GM18858 (cell line): ENCODE measurements at regions not wholly inside any gene's neighbourhood (a gene's known extent, or its start where the extent isn't known, plus 50 kb on each side); places are given as distances from the start of the nearest gene placed in this dataset.
"Not testable (repeated sequence)": the region's sequence is repeated elsewhere in the genome, so short reads cannot be mapped to it uniquely, and the experiment has no call there.

Experiments
- ATAC-seq: cut with Tn5 transposase; IDR thresholded peaks from one replicate; pipeline ENCODE4 v1.9.1; 2021; ENCODE audit not compliant: unreplicated experiment

DNA sequence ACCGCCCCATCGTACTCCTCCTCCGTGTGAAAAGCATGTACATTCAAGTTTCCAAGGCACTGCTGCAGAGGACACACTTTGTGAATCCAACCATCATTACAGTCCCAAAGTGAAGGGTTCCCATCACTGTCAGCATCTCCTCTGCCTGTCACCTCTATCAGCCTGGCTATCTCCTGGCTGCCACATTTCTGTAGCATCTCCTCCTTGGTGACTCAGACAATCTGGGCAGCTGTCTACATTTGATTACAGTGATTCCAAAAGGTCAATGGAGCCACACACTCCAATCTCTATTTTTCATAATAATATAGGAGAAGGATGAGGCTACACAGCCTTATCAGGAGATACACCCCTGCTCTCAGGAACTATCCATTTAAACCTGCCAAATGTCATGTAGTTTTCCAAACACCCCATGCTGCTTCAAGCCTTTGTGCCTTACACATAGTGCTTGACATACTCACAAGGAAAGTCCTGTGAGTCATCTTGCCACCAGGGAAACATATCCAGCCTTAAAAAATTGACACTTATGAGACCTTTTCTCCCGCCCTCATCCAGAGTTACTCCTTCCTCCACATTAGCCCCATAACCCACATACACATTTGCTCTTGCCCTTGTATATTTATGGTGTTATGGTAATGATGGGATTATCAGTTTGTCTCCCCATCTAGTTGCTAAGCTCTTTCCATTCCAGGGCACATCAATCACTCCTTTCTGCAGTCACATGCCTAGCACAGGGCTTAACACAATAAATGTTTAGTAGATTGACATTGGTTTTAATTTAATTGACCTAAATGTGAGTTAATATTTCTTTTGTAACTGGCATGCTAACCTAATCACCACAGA, 250.1 kb upstream of the CDH5 start:
- no peak for ATAC-seq

DNA sequence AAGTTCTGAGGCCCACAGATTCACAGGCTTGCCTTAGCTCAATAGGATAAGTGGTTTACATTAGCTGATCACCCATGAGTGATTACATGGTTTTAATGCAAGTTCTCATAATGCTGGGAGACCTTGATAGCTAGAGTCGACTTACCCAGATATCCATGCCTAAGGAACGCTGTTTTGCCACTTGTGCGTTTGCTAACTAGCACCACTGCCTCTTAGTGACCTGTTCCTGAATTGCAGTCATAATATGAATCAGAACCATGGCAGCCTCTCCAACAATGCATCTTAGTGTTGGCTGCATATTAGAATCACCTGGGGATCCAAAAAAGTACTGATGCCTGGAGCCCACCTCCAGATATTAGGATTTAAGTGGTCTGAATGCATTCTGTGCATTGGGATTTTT, 251.1 kb upstream of the CDH5 start:
- no peak for ATAC-seq

DNA sequence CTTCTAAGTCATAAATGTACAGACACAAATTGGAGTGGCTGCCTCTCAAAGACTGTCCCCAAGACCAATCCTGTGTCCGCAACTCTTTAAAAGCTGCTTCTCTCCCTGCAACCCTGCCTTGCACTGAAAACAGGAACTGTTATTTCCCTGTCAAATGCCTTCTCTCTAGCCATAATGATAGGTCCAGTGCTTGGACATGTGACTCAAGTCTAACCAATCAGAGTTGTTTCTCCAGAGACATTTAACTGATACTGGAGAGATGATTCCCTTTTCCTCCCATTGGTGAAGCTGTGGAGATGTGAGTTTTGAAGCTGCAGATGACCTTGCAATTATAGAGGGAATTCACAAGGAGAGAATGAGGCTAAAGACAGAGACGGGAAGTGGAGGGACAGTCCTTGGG, 253.3 kb upstream of the CDH5 start:
- no peak for ATAC-seq

DNA sequence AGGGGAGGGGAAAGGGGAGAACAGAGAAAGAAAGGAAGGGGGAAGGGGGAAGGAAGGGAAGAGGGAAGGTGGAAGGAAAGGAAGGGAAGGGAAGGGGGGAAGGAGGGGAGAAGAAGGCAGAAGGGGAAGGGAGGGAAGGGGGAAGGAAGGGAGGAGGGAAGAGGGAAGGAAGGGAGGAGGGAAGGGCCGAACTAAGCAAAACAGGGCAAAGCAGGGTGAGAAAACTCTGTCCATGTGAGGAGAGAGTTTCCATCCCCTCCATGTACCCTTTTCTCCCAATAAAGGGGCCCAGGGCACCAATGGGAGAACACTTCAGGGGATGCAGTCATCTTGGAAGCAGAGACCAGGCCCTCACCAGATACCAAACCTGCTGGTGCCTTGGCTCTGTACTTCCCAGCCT, 256.8 kb upstream of the CDH5 start:
- no peak for ATAC-seq

DNA sequence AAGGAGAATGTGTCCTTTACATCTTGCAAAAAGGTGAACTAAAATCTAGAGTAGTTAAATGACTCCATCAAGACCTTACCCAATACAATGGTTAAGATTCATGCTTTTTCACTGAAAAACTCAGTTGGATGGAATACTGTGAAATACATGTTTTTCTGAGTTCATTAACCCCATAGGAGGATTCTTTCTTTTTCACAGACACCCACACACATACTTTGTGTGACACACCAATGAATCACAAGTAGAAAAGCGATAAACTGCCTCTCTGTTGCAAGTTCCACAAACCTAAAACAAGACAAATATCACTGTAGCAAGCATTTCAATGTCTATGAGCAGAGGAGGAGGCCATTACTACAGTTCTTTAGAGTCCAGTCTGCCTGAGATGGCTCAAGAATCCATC, 258.8 kb upstream of the CDH5 start:
- no peak for ATAC-seq

DNA sequence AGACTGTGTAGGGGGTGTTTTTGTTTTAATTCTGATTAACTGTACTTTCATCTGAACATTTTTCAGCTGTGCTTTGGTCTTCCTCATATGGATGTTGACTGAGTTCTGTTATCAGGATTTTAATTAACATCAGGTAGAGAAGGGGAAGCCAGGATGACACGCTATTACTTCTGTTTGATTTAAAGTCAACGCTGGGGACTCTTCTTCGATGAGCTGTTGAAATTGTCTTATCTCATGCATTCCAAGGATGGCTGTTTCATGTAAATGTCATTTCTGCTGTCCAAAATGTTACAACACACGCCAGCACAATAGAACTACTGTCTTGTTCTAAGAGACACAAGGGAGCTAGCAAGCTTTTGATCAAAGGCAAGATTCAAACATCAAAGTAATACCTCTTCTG, 263.3 kb upstream of the CDH5 start:
- no peak for ATAC-seq

DNA sequence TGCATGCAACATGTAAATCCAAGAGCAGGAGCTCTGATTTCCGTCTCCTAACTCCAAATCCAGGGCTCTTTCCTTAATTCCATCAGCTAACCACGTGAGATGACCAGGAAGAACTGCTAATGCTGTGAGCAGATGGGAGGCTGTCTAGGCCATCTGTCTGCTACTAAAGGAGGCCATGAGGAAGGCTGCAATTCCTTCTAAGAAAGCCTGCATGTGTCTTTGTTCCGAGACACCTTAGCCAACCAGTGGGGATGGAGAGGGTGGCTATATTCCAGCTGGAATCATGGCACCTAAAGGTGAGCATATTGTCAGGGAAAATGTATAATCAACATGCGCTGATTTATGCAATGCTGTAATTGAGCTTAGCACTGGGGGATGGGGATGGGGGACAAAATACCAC, 267.2 kb upstream of the CDH5 start:
- no peak for ATAC-seq

DNA sequence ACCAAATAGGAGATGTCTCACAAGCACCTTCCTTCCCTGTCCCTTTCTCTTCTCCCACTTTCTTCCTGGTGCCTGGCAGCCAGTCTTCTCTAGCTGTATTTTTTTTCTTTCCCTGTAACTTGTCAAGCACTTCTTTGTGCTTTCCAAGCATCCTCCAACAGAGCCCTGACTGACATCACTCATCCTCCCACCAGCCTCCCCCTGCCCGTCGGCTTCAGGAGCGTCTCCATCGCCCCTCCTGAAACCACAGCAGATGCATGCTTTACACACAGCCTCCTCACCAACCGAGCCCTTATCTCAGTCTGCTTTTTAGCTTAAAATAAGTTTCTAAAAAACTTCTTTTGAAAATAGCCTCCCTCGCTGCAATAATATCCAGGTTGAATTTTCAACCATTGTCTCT, 268.7 kb upstream of the CDH5 start:
- no peak for ATAC-seq

DNA sequence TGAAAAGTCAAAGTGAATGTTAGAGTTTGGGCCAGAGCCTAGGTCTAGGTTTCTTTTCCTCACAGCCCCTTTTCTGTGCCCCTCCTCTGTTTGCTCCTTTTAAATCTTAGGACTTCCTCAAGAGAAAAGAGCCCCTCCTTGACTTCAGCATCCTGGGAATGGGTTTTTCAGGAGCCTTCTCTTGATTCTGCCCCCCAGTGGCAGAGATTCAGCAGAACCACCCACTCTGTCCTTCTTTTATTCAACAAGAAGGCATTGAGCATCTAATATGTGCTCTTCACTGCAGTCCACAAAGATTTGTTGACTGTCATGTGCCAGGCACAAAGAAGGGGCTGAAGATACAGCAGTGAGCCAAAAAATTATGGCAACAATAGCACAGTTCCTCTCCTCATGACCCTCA, 270.8 kb upstream of the CDH5 start:
- ATAC-seq, result no peak

DNA sequence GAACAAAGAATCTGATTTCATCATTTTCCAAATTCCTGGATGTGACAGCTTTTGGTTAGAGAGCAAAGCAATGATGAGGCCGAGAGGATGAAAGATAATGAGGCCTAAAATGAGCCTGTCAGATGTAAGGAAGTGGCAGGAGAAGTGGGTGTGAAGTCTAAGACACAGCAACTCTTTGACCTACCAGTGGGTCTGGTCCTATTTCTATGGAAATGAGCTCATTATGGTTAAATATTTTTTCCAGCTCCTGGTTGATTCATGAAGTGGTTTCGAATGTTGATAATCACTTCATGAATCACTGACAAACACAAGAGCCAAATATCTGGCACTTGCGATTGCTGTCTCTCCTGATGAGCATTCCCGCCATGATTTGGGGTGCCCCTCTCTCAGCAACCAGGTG, 273.3 kb upstream of the CDH5 start:
- ATAC-seq, result no peak

DNA sequence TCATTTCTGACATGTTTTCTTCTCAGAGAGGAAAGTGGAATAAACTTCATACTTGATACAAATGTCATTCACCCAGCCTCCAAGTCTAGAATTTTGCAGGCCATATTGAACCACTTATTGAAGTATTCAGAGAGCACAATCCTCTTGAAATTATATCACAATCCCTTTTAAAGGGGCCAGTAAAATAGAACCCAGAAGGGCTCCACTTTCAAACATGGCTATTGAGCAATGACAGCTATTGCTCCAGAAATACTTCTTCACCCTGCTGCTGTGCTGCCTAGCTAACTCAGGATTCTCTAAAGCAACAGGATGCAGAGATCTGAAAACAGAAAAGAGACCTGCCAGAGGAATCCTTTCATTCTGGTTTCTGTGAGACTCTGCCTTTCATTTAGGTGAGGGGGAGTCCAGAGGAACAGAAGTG, 275.0 kb upstream of the CDH5 start:
- no peak for ATAC-seq

DNA sequence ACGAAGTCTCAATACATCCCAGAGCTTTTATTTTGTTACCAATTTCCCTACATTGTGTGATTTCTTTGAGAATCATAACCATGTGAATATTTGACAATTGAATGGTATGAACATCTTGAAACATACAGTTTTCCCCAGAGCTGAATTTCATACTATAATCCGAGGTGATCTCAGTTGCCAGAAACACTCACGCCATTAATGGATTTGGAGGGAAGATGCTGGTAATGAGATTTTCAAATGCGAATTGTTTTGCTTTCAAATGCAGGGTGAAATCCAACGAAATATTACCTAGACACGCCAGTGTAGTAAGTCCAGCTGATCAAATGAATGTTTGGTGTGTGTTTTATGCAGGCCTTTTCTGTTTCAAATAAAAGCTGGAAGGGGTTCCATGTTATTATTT, 277.8 kb upstream of the CDH5 start:
- ATAC-seq, result no peak

DNA sequence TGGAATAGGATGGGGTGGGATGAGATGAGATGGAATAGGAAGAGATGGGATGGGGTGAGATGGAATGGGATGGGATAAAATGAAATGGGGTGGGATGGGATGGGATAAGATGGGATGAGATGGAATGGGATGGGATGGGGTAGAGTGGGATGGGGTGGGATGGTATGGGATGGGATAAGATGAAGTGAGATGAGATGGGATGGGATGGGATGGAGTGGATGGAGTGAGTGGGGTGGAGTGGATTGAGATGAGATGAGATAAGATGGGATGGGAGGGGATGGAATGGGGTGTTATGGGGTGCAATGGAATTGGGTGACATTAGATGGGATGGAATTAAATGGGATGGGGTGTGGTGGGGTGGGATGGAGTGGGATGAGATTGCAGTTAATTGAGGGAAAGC, 279.2 kb upstream of the CDH5 start:
- ATAC-seq, result no peak

DNA sequence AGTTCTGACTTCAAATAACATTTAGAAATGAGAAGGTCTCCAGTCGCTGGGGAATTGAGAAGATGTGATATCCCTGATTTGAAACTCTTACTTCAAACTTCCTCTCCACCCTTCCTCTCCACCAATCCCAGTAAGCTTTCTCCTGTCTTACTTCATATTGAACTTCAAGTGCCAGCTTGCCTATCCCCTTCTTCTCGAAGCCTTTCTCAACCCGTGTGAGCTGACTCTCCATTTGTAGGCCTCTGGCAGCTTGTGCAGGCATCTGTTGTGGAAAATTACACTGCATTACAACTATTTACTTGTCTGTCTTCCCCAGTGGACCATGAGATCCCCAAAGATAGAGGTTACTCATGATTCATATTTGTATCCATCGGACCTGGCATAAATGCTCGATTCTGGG, 280.8 kb upstream of the CDH5 start:
- ATAC-seq, result no peak

DNA sequence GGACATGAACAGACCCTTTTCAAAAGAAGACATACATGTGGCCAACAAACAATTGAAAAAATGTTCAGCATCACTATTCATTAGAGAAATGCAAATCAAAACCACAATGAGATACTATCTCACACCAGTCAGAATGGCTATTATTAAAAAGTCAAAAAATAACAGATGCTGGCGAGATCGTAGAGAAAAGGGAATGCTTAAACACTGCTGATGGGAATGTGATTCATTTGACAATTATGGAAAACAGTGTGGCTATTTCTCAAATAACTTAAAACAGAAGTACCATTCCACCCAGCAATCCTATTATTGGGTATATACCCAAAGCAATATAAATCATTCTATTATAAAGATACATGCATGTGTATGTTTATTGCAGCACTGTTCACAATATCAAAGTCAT, 281.8 kb upstream of the CDH5 start:
- ATAC-seq, result not testable (repeated sequence)

DNA sequence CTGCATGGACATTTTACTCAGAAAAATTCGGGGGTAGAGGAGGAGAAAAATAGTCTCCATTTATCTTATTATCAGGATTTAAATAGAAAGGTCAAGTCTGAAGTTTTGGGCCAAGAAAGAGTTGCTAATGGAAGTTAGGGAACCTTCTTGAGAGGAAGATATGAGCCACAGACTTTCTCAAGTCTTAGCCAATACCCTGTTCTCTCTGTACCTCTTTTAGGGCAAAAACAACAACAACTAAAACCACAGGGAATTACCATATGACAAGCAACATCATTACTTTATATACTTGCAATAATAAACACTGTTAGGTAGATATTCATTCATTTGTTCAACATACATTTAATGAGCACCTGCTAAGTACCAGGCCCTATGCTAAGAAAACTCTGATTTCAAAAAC, 282.2 kb upstream of the CDH5 start:
- no peak for ATAC-seq

DNA sequence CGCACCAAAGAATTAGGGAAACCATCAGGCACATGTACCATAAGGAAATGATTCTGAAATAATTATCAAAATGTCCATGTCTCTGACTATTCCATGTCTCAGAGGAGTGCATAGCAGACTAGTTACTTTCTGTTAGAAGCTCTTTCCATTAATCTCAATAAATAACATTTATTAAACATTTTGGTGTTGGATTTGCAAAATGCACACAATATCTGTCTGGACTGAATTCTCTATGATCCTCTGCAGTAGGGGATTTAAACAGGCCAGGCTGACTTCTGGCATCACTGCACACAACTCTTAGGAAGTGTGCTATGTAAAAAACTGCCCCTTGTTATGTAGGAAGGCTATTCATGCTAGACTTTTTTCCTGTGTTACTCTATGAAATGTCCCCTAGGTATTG, 283.3 kb upstream of the CDH5 start:
- no peak for ATAC-seq

DNA sequence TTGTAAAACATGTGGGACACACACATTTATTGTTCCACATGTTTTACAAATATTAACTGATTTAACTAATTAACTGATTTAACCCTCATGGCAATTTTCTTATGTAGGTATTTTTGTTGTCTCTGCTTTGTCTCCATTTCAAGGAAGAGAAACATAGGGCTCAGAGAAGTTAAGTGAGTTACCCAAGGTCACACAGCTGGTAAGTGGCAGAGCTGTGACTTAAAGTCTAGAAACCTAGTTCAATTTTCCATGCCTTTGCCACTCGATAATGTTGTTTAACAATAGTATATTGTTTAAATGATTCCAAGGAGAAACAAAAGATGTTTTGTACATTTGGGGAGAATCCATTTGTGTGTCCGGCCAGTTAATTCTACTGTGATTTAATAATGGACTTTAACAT, 284.1 kb upstream of the CDH5 start:
- no peak for ATAC-seq

DNA sequence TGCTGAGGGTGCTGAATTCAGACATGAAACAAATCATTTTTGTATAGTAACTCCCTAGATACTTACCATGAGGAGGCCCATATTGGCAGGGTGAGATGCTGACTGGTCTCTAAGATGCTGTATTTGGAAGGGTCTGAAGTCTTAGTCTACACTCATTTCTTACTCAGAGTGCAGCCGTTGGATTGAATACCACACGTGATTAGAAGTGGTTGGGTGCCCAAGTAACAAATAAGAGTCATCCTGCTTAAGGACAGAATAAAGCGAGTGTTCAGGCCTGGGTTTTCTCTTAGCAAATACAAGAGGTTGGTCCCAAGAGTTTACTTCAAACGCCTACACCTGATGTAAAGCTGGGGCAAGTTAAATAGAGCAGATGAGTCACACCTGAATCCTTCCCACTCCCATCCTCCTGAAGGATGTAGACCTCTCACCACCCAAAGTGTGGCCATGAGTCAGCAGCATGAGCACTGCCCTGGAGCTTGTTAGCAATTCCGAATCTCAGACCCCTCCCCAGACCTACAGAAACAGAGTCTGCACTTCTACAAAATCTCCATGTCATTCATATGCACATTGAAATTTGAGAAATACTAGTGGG, 284.6 kb upstream of the CDH5 start:
- ATAC-seq, result no peak

DNA sequence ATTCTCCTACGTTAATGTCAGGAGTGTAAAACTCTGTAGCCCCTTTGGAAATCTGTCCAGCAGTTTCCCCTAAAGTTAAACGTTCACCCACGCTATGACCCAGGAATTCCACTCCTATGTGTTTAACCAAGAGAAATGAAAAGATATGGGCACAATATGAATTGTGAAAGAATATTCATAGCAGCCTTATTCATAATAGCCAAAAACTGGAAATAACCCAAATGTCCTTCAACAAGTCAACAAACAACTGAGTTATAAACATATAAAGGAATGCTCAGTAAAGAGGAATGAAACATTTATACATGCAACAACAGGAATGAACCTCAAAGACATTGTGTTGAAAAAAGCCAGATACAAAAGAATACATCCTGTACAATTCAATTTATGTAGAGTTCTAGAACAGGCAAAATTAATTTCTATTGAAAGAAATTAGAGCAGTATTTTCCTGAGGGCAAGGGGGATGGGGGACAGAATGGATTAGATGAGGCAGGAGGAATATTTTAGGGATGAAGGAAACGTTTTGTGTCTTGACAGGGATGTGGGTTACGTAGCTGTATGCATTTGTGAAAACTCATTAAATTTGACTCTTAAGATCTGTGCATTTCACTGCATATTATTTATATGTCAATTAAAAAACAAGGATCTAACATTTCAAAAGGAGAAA, 286.7 kb upstream of the CDH5 start:
- ATAC-seq, result no peak

DNA sequence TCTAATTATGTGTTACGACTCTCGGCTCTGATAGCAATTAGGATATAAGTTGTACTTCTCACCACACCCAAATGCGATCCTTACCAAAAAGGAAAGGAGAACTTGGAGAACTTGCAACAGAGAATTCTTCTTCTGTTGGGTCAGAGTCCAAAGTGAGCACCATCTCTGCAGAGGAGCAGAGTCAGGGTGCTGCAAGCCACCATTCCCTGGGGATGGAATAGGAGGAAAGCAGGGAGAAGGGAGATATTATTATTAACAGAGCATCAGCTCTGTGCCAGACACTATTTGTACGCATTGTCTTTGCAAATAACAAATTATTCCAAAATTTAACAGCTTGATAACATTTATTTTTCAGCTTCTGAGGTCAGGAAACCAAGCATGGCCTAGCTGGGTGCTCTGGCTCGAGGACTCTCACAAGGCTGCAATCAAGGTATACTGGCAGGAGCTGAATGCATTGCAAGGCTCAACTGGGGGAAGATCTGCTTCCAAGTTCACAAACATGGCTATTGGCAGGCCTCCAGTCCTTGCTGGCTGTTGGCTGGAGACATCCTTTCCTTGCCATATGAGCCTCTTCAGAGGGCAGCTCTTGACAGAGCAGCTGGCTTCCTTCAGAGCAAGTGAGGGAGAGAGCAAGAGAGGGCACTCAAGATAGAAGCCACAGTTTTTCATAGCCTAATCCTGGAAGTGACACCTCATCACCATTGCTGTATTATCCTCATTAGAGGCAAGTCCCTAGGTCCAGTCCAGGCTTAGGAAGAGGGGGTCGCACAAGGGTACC, 296.2 kb upstream of the CDH5 start:
- no peak for ATAC-seq

DNA sequence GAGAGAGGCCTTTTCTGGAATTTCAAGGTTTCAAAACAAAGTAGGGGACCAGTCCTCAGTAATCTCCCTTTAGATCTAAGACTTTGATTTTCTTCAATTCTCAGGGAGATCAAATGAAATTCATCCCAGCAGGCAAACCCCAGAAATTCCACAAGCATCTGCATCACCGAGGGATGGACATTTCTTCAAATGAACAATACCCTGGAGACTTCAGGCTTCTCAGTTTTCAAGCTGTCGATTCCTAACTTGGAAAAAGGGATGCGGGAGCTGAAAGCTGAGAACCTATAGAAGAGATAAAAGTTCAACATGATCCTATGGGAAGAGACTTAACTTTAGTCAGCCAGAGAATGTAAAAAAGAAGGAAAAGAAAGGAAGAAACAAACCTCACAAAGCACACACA, 296.9 kb upstream of the CDH5 start:
- no peak for ATAC-seq
